ENCODE measurements at regions not wholly inside any gene's neighbourhood (a gene's known extent, or its start where the extent isn't known, plus 50 kb on each side); places are given as distances from the start of the nearest gene placed in this dataset.

DNA sequence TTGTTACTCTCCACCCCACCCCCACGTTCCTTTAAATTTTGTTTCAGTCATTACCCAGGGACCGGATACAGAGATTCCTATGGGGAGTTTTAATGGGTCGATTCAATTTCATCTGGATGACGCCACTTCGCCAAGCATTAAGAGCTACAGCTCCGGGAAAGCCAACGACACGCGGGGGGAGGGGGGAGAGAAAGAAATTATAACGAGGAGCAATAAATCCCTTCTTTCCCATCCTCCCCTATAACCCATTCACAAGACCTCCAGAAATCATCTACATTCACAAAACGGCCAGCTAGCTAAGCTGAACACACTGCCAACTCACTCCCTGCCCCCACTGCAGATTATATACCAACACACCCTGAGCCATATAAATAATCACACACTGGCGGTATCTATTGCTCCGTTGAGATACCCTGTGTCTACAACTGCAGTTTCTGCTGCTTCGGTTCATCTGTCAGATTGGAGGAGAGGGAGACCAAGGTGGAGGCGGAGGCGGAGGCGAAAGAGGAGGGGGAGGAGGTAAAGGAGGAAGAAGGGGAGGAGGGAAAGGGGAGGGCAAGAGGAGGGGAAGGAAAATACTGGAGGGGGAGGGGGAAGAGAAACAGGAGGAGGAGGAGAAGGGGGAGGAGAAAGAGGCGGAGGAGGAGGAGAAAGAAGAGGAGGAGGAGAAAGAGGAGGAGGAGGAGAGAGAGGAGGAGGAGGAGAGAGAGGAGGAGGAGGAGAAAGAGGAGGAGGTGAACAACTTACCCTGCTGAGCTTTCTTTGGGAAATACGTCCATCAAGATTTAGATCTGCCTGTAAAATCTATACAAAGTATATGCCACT, 113.9 kb upstream of the VAMP7 start:
- FAIRE-seq (peak; percentile 78), DNase-seq (ENCODE audit: extremely low read depth in 1 of 4, low spot score in 3 of 4) (peak; percentile 48 to 84 (median 58)), ATAC-seq (peak; percentile 89)
- Histone ChIP-seq H2AFZ (ENCODE audit: low read depth, low read length) (peak overlapping the region; percentile 79), H4K20me1 (replicated peaks; ENCODE audit: control insufficient read depth, insufficient read depth, low read length) (no peaks in the 10 kb centered on the region), H3K4me1 (replicated peaks in 1 of 2; ENCODE audit: control insufficient read depth in 2 of 2, insufficient read depth in 2 of 2, low read length in 2 of 2) (0 out of 5 replicates have a peak, but pooled peaks cover 0 to 3% of the 10 kb centered on the region in 2 experiments), H3K4me3 (peak overlapping the region; percentile 44), H3K79me2 (ENCODE audit: control insufficient read depth, insufficient read depth, low read length) (no peaks in the 10 kb centered on the region), H3K27me3 (ENCODE audit: control insufficient read depth in 2 of 2, insufficient read depth in 2 of 2, low read length in 2 of 2) (peaks cover 0 to 4% of the 10 kb centered on the region in 2 experiments; a peak in 2 of 5 replicates), H3K36me3 (ENCODE audit: control insufficient read depth, insufficient read depth, low read length) (no peaks in the 10 kb centered on the region), H3K27ac (ENCODE audit: extremely low read depth, low read depth, low read length) (no peak overlapping the region), H3K4me2 (ENCODE audit: insufficient read depth, low read length) (peak overlapping the region; percentile 76), H3K9ac (ENCODE audit: insufficient read depth in 1 of 2, low read depth in 2 of 2, low read length in 2 of 2) (peak overlapping the region in 1 of 2 experiments; percentile 6; a peak in 2 of 4 replicates), H3K9me3 (replicated peaks; ENCODE audit: control insufficient read depth, insufficient read depth, low read depth, low read length) (no peaks in the 10 kb centered on the region), H3K9me1 (ENCODE audit: control insufficient read depth, insufficient read depth, low read length) (no peaks in the 10 kb centered on the region)
- ChIA-PET CTCF (ENCODE audit: low intra/inter-chr PET ratio) (no interaction called here), POLR2A (no interaction called here)
- BruUV-seq (replicated peaks): TSS peak; percentile 46
- intact Hi-C loops (cut with micrococcal nuclease): no loop called here
- WGBS (ENCODE audit: insufficient coverage, low coverage, missing lambda C conversion rate): 15% methylated on average over 12 of the region's 19 CpGs
- in situ Hi-C loops (cut with MboI): no loop called here
- TF ChIP-seq CSDE1 (IDR thresholded peaks at IDR 0.05) (no peak), TOE1 (IDR thresholded peaks at IDR 0.05; ENCODE audit: borderline replicate concordance) (peak; percentile 55), TOE1 (CRISPR knock-in tag; IDR thresholded peaks at IDR 0.05; ENCODE audit: borderline replicate concordance, low read depth) (no peak), DPF2 (IDR thresholded peaks at IDR 0.05) (peak; percentile 54; the same call in 1 of the 2 replicates), CBFB (CRISPR knock-in tag; IDR thresholded peaks at IDR 0.05) (no peak), EP400 (IDR thresholded peaks at IDR 0.05) (0 out of 2 replicates have a peak, but pooled peaks have one; percentile 12), MAZ (CRISPR knock-in tag; conservative IDR thresholded peaks at IDR 0.05 in 1 of 2, IDR thresholded peaks at IDR 0.05 in 1 of 2) (no peak), EHMT2 (IDR thresholded peaks at IDR 0.05) (0 out of 2 replicates have a peak, but pooled peaks have one; percentile 46), HDAC1 (IDR thresholded peaks at IDR 0.05) (peak in 1 of 2 experiments; percentile 72; a peak in 2 of 4 replicates), CBFA2T3 (IDR thresholded peaks at IDR 0.05) (peak; percentile 31), ZC3H4 (CRISPR knock-in tag; IDR thresholded peaks at IDR 0.05; ENCODE audit: borderline replicate concordance) (no peak)
- TF ChIP-seq, protein P1, sequence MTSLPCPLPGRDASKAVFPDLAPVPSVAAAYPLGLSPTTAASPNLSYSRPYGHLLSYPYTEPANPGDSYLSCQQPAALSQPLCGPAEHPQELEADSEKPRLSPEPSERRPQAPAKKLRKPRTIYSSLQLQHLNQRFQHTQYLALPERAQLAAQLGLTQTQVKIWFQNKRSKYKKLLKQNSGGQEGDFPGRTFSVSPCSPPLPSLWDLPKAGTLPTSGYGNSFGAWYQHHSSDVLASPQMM (CRISPR knock-in tag; IDR thresholded peaks at IDR 0.05): no peak
- TF ChIP-seq, protein P2, sequence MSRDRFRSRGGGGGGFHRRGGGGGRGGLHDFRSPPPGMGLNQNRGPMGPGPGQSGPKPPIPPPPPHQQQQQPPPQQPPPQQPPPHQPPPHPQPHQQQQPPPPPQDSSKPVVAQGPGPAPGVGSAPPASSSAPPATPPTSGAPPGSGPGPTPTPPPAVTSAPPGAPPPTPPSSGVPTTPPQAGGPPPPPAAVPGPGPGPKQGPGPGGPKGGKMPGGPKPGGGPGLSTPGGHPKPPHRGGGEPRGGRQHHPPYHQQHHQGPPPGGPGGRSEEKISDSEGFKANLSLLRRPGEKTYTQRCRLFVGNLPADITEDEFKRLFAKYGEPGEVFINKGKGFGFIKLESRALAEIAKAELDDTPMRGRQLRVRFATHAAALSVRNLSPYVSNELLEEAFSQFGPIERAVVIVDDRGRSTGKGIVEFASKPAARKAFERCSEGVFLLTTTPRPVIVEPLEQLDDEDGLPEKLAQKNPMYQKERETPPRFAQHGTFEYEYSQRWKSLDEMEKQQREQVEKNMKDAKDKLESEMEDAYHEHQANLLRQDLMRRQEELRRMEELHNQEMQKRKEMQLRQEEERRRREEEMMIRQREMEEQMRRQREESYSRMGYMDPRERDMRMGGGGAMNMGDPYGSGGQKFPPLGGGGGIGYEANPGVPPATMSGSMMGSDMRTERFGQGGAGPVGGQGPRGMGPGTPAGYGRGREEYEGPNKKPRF (IDR thresholded peaks at IDR 0.05; ENCODE audit: low read depth, low read length): no peak
- TF ChIP-seq, protein P3, sequence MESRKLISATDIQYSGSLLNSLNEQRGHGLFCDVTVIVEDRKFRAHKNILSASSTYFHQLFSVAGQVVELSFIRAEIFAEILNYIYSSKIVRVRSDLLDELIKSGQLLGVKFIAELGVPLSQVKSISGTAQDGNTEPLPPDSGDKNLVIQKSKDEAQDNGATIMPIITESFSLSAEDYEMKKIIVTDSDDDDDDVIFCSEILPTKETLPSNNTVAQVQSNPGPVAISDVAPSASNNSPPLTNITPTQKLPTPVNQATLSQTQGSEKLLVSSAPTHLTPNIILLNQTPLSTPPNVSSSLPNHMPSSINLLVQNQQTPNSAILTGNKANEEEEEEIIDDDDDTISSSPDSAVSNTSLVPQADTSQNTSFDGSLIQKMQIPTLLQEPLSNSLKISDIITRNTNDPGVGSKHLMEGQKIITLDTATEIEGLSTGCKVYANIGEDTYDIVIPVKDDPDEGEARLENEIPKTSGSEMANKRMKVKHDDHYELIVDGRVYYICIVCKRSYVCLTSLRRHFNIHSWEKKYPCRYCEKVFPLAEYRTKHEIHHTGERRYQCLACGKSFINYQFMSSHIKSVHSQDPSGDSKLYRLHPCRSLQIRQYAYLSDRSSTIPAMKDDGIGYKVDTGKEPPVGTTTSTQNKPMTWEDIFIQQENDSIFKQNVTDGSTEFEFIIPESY (CRISPR knock-in tag; IDR thresholded peaks at IDR 0.05): no peak
